ENCODE measurements at regions not wholly inside any gene's neighbourhood (a gene's known extent, or its start where the extent isn't known, plus 50 kb on each side); places are given as distances from the start of the nearest gene placed in this dataset.

- TF ChIP-seq CTCF (IDR thresholded peaks at IDR 0.05) (no peak), POLR2AphosphoS5 (IDR thresholded peaks at IDR 0.05) (no peak), POLR2A (IDR thresholded peaks at IDR 0.05) (no peak)
These were observed 108.2 kb downstream of the NAV1 start for GRCh38 chr1:201647094-201647493.
